GM06990 (cell line): ENCODE measurements at regions not wholly inside any gene's neighbourhood (a gene's known extent, or its start where the extent isn't known, plus 50 kb on each side); places are given as distances from the start of the nearest gene placed in this dataset.
"Not testable (repeated sequence)": the region's sequence is repeated elsewhere in the genome, so short reads cannot be mapped to it uniquely, and the experiment has no call there.

Experiments
- DNase-seq: peaks from one replicate; pipeline ENCODE4 v3.0.0-alpha.2; 2011; ENCODE audit not compliant: insufficient read length; ENCODE audit errors: extremely low read depth
- H3K27me3 ChIP-seq: replicated peaks from 2 replicates; pipeline ENCODE4 v1.6.0; 2011; ENCODE audit warnings: low read length; ENCODE audit not compliant: control insufficient read depth, insufficient read depth
- H3K36me3 ChIP-seq: 2 replicates; pipeline ENCODE4 v1.5.1; 2011; ENCODE audit warnings: low read length; ENCODE audit not compliant: control insufficient read depth, insufficient read depth
- H3K4me3 ChIP-seq: replicated peaks from 2 replicates; pipeline ENCODE4 v1.5.1; 2011; ENCODE audit warnings: low read depth, mild to moderate bottlenecking, control low read depth, low read length
- TF ChIP-seq, protein P1 (sequence below): IDR thresholded peaks from 2 replicates; pipeline ENCODE4 v1.5.1; 2011; ENCODE audit warnings: low read length, control low read depth, mild to moderate bottlenecking, inconsistent platforms; ENCODE audit not compliant: insufficient read depth, poor library complexity, severe bottlenecking

DNA sequence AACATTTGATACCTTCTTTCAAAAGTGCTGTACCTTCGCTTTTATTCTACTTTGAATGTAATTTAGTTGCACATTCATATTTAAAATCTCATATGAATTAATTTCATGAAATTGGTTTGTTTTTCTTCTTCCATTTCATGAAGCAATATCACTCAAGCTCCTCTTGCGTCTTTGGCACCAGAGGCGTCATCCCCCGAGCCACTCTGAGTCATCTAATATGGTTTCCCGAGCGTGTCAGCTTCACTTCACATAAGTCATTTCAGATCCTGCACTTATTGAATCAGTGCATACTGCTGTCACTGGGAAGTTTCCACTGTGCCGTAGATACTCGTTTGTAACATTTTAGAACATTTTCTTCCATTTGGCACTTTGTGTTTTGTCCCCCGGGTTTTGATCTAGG is 105.6 kb downstream of the SLC25A47 start:
- TF ChIP-seq, protein P1, sequence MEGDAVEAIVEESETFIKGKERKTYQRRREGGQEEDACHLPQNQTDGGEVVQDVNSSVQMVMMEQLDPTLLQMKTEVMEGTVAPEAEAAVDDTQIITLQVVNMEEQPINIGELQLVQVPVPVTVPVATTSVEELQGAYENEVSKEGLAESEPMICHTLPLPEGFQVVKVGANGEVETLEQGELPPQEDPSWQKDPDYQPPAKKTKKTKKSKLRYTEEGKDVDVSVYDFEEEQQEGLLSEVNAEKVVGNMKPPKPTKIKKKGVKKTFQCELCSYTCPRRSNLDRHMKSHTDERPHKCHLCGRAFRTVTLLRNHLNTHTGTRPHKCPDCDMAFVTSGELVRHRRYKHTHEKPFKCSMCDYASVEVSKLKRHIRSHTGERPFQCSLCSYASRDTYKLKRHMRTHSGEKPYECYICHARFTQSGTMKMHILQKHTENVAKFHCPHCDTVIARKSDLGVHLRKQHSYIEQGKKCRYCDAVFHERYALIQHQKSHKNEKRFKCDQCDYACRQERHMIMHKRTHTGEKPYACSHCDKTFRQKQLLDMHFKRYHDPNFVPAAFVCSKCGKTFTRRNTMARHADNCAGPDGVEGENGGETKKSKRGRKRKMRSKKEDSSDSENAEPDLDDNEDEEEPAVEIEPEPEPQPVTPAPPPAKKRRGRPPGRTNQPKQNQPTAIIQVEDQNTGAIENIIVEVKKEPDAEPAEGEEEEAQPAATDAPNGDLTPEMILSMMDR: no peak
- no peaks in the 10 kb centered on the region for H3K27me3 ChIP-seq
- no peak overlapping the region for H3K4me3 ChIP-seq
- DNase-seq: no peak
- H3K36me3 ChIP-seq: no peaks in the 10 kb centered on the region

DNA sequence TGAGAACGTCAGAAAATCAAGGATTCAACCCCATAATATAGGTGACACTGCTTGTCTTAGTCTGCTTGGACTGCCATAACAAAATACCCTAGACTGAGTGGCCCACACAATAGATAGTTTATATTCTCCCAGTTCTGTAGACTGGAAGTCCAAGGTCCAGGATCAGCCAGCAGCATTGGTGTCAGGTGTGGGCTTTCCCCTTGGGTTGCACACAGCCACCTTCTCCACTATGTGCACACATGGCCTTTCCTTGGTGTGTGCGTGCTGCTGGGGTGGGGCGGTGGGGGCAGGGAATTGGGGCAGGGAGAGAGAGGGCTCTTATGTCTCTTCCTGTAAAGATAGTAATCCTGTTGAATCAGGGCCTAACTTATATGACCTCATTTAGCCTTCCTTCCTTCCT is 106.4 kb downstream of the SLC25A47 start:
- DNase-seq: no peak
- H3K36me3 ChIP-seq: no peaks in the 10 kb centered on the region
- TF ChIP-seq, protein P1: no peak
- H3K27me3 ChIP-seq: no peaks in the 10 kb centered on the region
- H3K4me3 ChIP-seq: no peak overlapping the region

DNA sequence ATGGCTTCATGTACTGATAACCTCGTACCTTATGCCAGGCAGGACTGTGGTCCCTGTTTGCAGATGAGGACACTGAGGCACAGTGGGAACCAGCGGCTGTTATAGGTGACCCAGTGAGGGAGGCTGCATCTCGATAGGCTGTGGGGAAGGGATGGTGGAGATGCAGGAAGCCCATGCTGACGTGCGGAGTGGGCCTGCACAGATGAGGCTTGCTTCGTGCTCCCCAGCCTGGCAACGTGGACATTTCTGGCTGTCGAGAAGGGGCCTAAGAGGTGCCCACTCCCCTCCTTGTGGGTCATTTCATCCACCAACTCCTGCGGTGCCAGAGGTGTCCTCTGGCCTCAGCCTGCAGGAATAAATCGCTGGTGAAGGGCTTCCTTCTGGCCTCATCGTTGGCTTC is 107.4 kb downstream of the SLC25A47 start:
- no peaks in the 10 kb centered on the region for H3K27me3 ChIP-seq
- DNase-seq: no peak
- TF ChIP-seq, protein P1: no peak
- H3K36me3 ChIP-seq: no peaks in the 10 kb centered on the region
- no peak overlapping the region for H3K4me3 ChIP-seq

DNA sequence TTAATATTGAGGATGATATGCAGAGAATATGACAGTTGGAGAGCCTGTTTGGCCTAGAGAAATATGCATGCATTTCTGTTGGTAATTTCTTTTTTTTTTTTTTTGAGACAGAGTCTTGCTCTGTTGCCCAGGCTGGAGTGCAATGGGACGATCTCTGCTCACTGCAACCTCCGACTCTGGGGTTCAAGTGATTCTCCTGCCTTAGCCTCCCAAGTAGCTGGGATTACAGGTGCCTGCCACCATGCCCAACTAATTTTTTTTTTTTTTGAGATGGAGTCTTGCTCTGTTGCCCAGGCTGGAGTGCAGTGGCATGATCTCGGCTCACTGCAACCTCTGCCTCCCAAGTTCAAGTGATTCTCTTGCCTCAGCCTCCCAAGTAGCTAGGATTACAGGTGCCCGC is 108.3 kb downstream of the SLC25A47 start:
- not testable (repeated sequence) for H3K36me3 ChIP-seq, H3K27me3 ChIP-seq, H3K4me3 ChIP-seq, DNase-seq

DNA sequence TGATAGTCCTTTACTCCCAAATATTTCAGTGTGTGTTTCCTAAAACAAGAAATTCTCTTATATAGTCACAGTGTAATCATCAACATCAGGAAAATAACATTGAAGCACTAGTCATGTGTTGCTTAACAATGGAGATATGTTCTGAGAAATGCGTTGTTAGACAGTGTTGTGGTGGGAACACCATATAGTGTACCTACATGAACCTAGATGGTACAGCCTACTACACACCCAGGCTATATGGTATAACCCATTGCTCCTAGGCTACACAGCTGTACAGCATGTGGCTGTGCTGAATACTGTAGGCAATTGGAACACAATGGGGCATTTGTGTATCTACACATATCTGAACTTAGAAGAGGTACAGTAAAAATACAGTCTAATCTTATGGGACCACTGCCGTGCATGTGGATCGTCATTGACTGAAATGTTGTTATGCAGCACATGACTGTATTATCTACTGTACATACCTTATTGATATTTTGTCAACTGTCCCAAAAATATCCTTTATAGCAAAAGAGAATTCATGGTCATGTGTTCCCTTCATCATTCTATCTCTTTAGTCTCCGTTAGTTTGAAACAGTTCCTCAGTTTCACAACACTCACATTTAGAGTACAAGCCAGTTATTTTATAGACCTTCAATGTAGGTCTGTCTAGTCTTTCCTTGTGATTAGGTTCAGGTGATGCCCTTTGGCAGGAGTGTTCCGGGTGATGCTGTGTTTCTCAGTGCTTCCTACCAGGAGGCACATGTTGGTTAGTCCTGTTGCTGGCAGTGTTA is 109.7 kb downstream of the SLC25A47 start:
- no peaks in the 10 kb centered on the region for H3K36me3 ChIP-seq
- no peak for DNase-seq
- H3K27me3 ChIP-seq: no peaks in the 10 kb centered on the region
- TF ChIP-seq, protein P1: no peak
- H3K4me3 ChIP-seq: no peak overlapping the region

DNA sequence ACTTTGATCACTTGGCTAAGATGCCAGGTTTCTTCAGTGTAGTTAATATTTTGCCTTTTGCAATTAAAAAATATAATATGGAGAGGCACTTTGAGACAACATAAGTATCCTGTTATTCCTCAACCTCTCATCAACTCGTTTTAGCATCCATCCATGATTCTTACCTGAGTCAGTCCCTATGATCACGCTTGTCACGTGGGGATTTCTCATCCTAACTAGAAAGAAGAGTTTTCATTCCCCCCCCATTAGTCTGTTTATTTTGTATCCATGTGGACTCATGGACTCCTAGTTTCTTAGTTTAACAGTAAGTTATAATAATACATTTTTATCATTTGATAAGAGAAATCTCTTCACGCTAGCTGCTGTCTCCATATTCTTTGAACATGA is 110.3 kb downstream of the SLC25A47 start:
- H3K4me3 ChIP-seq: no peak overlapping the region
- no peaks in the 10 kb centered on the region for H3K27me3 ChIP-seq
- TF ChIP-seq, protein P1: no peak
- no peaks in the 10 kb centered on the region for H3K36me3 ChIP-seq
- DNase-seq: no peak
